Progenitor cell of endocrine pancreas (in vitro differentiated cells): ENCODE measurements at regions not wholly inside any gene's neighbourhood (a gene's known extent, or its start where the extent isn't known, plus 50 kb on each side); places are given as distances from the start of the nearest gene placed in this dataset.

Experiments used
- DNase-seq: peaks from one replicate; pipeline ENCODE4 v3.0.0; 2021; ENCODE audit warnings: low spot score; ENCODE audit not compliant: unreplicated experiment
- H3K27ac Mint-ChIP-seq: 2 replicates; pipeline ENCODE4 v1.8.0; 2021; ENCODE audit warnings: mild to moderate bottlenecking, moderate library complexity, mixed read lengths
- H3K27me3 Mint-ChIP-seq: 2 replicates; pipeline ENCODE4 v1.8.0; 2021; ENCODE audit warnings: mixed read lengths
- H3K36me3 Mint-ChIP-seq: 2 replicates; pipeline ENCODE4 v1.8.0; 2022; ENCODE audit warnings: mixed read lengths; ENCODE audit not compliant: insufficient read depth
- H3K4me1 Mint-ChIP-seq: 2 replicates; pipeline ENCODE4 v1.8.0; 2021; ENCODE audit warnings: low read depth, mixed read lengths
- H3K4me3 Mint-ChIP-seq: 2 replicates; pipeline ENCODE4 v1.8.0; 2021; ENCODE audit warnings: low read depth, mild to moderate bottlenecking, moderate library complexity, mixed read lengths
- H3K9me3 Mint-ChIP-seq: 2 replicates; pipeline ENCODE4 v1.8.0; 2021; ENCODE audit warnings: low read depth, mixed read lengths
- CTCF ChIP-seq: fragments of 200-600 bp; sonication (generic); IDR thresholded peaks from one replicate; pipeline ENCODE4 v1.5.0; 2021; ENCODE audit warnings: antibody characterized with exemption, mild to moderate bottlenecking; ENCODE audit not compliant: unreplicated experiment

- Mint-ChIP-seq H3K9me3 (no peaks in the 10 kb centered on the region), H3K27me3 (no peaks in the 10 kb centered on the region), H3K4me1 (no peaks in the 10 kb centered on the region), H3K27ac (no peak overlapping the region), H3K4me3 (no peak overlapping the region), H3K36me3 (no peaks in the 10 kb centered on the region)
- no peak for DNase-seq
- no peak for TF ChIP-seq CTCF
Measured at GRCh38 chr7:20895563-20895962, 108.9 kb upstream of the SP8 start.

- Mint-ChIP-seq H3K4me1 (no peaks in the 10 kb centered on the region), H3K27me3 (no peaks in the 10 kb centered on the region), H3K9me3 (peaks cover 8% of the 10 kb centered on the region), H3K36me3 (no peaks in the 10 kb centered on the region), H3K4me3 (no peak overlapping the region), H3K27ac (no peak overlapping the region)
- DNase-seq: no peak
- TF ChIP-seq CTCF: no peak
Measured at GRCh38 chr7:20896996-20897395, 110.3 kb upstream of the SP8 start.

- no peak for TF ChIP-seq CTCF
- H3K36me3 Mint-ChIP-seq: no peaks in the 10 kb centered on the region
- peaks cover 6% of the 10 kb centered on the region for H3K4me1 Mint-ChIP-seq
- no peak for DNase-seq
- no peak overlapping the region for H3K4me3 Mint-ChIP-seq
- H3K27ac Mint-ChIP-seq: no peak overlapping the region
- H3K9me3 Mint-ChIP-seq: peaks cover 3% of the 10 kb centered on the region
- H3K27me3 Mint-ChIP-seq: no peaks in the 10 kb centered on the region
Measured at GRCh38 chr7:20906801-20907453, 120.2 kb upstream of the SP8 start.

GRCh38 chr7:20911081-20911480 lies 124.4 kb upstream of the SP8 start:
- TF ChIP-seq CTCF: no peak
- no peak overlapping the region for H3K4me3 Mint-ChIP-seq
- no peak for DNase-seq
- no peaks in the 10 kb centered on the region for H3K9me3 Mint-ChIP-seq
- H3K27me3 Mint-ChIP-seq: no peaks in the 10 kb centered on the region
- no peak overlapping the region for H3K27ac Mint-ChIP-seq
- no peaks in the 10 kb centered on the region for H3K36me3 Mint-ChIP-seq
- H3K4me1 Mint-ChIP-seq: peaks cover 6% of the 10 kb centered on the region

GRCh38 chr7:20913853-20914252 lies 127.2 kb upstream of the SP8 start:
- peaks cover 2% of the 10 kb centered on the region for H3K4me1 Mint-ChIP-seq

More at GRCh38 chr7:20913853-20914252, 127.2 kb upstream of the SP8 start:
- H3K27me3 Mint-ChIP-seq: no peaks in the 10 kb centered on the region
- no peak overlapping the region for H3K4me3 Mint-ChIP-seq
- H3K27ac Mint-ChIP-seq: no peak overlapping the region
- H3K9me3 Mint-ChIP-seq: no peaks in the 10 kb centered on the region
- TF ChIP-seq CTCF: no peak
- no peak for DNase-seq
- no peaks in the 10 kb centered on the region for H3K36me3 Mint-ChIP-seq
